ENCODE measurements at regions not wholly inside any gene's neighbourhood (a gene's known extent, or its start where the extent isn't known, plus 50 kb on each side); places are given as distances from the start of the nearest gene placed in this dataset.
"Not testable (repeated sequence)": the region's sequence is repeated elsewhere in the genome, so short reads cannot be mapped to it uniquely, and the experiment has no call there.

DNA sequence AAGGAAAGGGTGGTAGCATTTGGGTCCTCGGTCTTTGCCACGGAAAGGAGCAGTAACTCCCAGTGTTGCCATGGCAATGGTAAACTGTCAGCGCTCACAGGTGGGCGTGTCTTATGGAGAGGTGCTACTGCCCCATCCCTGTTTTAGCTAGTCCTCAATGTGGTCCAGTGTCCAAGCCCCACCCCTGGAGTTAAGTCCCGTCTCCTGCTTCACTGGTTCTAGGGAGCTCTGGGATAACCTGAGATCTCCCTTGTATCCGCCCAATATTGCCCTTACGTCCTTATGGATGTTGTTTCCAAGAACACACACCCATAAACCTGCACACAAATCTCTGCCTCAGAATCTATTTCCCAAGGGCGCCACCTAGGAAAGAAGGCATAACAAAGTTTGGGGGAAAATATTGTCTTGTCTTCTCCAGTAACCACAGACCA, 64.2 kb downstream of the SPRING1 start:
- H3K9me3 Mint-ChIP-seq (ENCODE audit: unreplicated experiment) = peaks cover 2% of the 10 kb centered on the region

DNA sequence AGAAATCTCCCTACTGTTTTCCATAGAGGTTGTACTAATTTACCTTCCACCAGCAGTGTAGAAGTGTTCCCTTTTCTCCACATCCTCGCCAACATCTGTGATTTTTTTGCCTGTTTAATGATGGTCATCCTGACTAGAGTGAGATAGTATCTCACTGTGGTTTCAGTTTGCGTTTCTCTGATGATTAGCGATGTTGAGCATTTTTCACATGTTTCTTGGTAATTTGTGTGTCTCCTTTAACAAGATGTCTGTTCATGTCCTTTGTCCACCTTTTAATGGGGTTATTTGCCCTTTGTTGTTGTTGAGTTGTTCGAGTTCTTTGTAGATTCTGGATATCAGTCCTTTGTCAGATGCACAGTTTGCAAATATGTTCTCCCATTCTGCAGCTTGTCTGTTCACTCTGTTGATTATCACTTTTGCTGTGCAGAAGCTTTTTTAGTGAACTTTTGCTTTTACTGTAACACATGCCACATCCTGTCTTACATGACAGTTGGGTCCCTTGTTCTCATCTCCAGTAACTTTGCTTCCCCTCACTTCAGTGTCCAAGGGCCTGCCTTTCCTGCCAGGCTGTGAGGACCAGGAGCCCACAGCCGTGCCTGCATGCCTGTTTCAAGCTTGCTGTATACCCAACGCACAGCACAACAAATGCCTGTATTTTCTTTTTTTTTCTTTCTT, 64.9 kb downstream of the SPRING1 start:
- Mint-ChIP-seq H3K4me1 (ENCODE audit: low read depth, unreplicated experiment) (no peaks in the 10 kb centered on the region), H3K4me3 (ENCODE audit: unreplicated experiment) (no peak overlapping the region), H3K27ac (ENCODE audit: unreplicated experiment) (no peak overlapping the region), H3K9me3 (ENCODE audit: unreplicated experiment) (peaks cover 2% of the 10 kb centered on the region), H3K27me3 (ENCODE audit: unreplicated experiment) (peaks cover 2% of the 10 kb centered on the region), H3K36me3 (ENCODE audit: unreplicated experiment) (no peaks in the 10 kb centered on the region)
- TF ChIP-seq, protein P1, sequence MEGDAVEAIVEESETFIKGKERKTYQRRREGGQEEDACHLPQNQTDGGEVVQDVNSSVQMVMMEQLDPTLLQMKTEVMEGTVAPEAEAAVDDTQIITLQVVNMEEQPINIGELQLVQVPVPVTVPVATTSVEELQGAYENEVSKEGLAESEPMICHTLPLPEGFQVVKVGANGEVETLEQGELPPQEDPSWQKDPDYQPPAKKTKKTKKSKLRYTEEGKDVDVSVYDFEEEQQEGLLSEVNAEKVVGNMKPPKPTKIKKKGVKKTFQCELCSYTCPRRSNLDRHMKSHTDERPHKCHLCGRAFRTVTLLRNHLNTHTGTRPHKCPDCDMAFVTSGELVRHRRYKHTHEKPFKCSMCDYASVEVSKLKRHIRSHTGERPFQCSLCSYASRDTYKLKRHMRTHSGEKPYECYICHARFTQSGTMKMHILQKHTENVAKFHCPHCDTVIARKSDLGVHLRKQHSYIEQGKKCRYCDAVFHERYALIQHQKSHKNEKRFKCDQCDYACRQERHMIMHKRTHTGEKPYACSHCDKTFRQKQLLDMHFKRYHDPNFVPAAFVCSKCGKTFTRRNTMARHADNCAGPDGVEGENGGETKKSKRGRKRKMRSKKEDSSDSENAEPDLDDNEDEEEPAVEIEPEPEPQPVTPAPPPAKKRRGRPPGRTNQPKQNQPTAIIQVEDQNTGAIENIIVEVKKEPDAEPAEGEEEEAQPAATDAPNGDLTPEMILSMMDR (IDR thresholded peaks at IDR 0.05; ENCODE audit: partially characterized antibody, unreplicated experiment) = no peak
- DNase-seq = no peak

More for the DNA sequence above, 64.2 kb downstream of the SPRING1 start:
- no peak for DNase-seq
- Mint-ChIP-seq H3K27ac (ENCODE audit: unreplicated experiment) (no peak overlapping the region), H3K36me3 (ENCODE audit: unreplicated experiment) (no peaks in the 10 kb centered on the region), H3K4me3 (ENCODE audit: unreplicated experiment) (no peak overlapping the region), H3K4me1 (ENCODE audit: low read depth, unreplicated experiment) (no peaks in the 10 kb centered on the region), H3K27me3 (ENCODE audit: unreplicated experiment) (peaks cover 2% of the 10 kb centered on the region)
- TF ChIP-seq, protein P1 (IDR thresholded peaks at IDR 0.05; ENCODE audit: partially characterized antibody, unreplicated experiment) = no peak

DNA sequence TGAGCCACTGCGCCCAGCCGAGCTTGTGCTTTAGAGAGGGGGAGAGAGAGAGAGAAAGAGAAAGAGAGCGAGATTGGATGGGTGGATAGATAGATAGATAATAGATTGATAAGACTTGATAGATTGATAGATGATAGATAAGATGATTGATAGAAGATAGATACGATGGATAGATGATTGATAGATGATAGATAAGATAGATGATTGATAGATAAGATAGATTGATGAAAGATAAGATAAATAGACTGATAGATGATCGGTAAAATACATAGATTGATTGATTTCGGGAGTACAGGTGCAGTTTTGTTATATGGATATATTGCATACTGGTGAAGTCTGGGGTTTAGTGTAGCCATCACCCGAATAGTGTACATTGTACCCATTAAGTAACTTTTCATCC, 65.9 kb downstream of the SPRING1 start:
- Mint-ChIP-seq H3K27ac (ENCODE audit: unreplicated experiment) (no peak overlapping the region), H3K4me3 (ENCODE audit: unreplicated experiment) (no peak overlapping the region), H3K4me1 (ENCODE audit: low read depth, unreplicated experiment) (no peaks in the 10 kb centered on the region), H3K36me3 (ENCODE audit: unreplicated experiment) (no peaks in the 10 kb centered on the region), H3K27me3 (ENCODE audit: unreplicated experiment) (peaks cover 2% of the 10 kb centered on the region), H3K9me3 (ENCODE audit: unreplicated experiment) (peaks cover 2% of the 10 kb centered on the region)
- TF ChIP-seq, protein P1 (IDR thresholded peaks at IDR 0.05; ENCODE audit: partially characterized antibody, unreplicated experiment) = no peak
- no peak for DNase-seq

DNA sequence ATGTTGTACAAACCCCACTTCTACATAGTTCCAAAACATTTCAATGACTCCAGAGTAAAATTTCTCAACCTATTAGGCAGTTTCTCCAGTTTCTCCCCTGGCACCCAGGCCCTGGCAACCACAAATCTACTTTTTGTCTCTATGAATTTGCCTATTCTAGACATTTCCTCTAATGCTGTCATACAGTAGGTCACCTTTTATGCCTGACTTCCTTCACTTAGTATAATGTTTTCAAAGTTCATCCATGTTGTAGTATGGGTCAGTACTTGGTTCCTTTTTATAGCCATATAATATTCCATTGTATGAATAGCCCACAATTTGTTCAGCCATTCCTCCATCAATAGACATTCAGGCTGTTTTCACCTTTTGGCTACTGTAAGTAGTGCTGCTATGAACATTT, 67.0 kb downstream of the SPRING1 start:
- TF ChIP-seq, protein P1 (IDR thresholded peaks at IDR 0.05; ENCODE audit: partially characterized antibody, unreplicated experiment) = no peak
- peaks cover 4% of the 10 kb centered on the region for H3K4me1 Mint-ChIP-seq (ENCODE audit: low read depth, unreplicated experiment)
- no peak overlapping the region for H3K4me3 Mint-ChIP-seq (ENCODE audit: unreplicated experiment)

DNA sequence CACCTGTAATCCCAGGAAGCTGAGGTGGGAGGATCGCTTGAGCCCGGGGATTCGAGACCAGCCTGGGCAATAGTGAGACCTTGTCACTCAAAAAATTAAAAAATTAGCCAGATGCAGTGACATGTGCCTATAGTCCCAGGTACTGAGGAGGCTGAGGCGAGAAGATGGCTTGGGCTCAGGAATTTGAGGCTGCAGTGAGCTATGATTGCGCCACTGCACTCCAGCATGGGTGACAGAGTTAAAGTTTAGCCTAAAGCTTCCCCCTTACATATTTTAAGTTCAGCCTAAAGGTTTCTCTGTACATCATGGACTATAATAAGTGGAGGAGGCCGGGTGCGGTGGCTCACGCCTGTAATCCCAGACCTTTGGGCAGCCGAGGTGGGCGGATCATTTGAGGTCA, 70.1 kb downstream of the SPRING1 start:
- Mint-ChIP-seq H3K4me3 (ENCODE audit: unreplicated experiment) (no peak overlapping the region), H3K27ac (ENCODE audit: unreplicated experiment) (no peak overlapping the region), H3K4me1 (ENCODE audit: low read depth, unreplicated experiment) (peaks cover 19% of the 10 kb centered on the region), H3K9me3 (ENCODE audit: unreplicated experiment) (peaks cover 7% of the 10 kb centered on the region), H3K36me3 (ENCODE audit: unreplicated experiment) (no peaks in the 10 kb centered on the region), H3K27me3 (ENCODE audit: unreplicated experiment) (peaks cover 7% of the 10 kb centered on the region)
- TF ChIP-seq, protein P1 (IDR thresholded peaks at IDR 0.05; ENCODE audit: partially characterized antibody, unreplicated experiment) = no peak
- no peak for DNase-seq

More for the DNA sequence above, 67.0 kb downstream of the SPRING1 start:
- no peaks in the 10 kb centered on the region for H3K36me3 Mint-ChIP-seq (ENCODE audit: unreplicated experiment)
- no peak overlapping the region for H3K27ac Mint-ChIP-seq (ENCODE audit: unreplicated experiment)
- peaks cover 2% of the 10 kb centered on the region for H3K27me3 Mint-ChIP-seq (ENCODE audit: unreplicated experiment)
- no peak for DNase-seq
- peaks cover 2% of the 10 kb centered on the region for H3K9me3 Mint-ChIP-seq (ENCODE audit: unreplicated experiment)

DNA sequence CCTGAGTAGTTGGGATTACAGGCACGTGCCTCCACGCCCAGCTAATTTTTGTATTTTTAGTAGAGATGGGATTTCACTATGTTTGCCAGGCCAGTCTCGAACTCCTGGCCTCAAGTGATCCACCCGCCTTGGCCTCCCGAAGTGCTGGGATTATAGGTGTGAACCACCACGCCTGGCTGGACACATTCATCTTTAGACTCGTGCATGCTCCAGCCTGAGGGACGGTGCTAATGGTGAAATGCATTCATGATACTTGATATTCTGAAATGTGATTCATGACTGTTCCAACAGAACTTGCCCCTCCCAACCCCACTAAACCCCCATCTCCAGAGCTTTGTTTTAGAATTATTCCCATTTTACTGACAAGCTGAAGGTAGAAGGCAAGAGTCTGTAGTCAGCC, 71.0 kb downstream of the SPRING1 start:
- peaks cover 24% of the 10 kb centered on the region for H3K4me1 Mint-ChIP-seq (ENCODE audit: low read depth, unreplicated experiment)
- not testable (repeated sequence) for H3K27me3 Mint-ChIP-seq (ENCODE audit: unreplicated experiment); H3K27ac Mint-ChIP-seq (ENCODE audit: unreplicated experiment)

More for the DNA sequence above, 71.0 kb downstream of the SPRING1 start:
- H3K36me3 Mint-ChIP-seq (ENCODE audit: unreplicated experiment); H3K4me3 Mint-ChIP-seq (ENCODE audit: unreplicated experiment); DNase-seq: not testable (repeated sequence)
- H3K9me3 Mint-ChIP-seq (ENCODE audit: unreplicated experiment) = peaks cover 11% of the 10 kb centered on the region
